Thyroid gland (tissue), 4 donors: ENCODE measurements at regions not wholly inside any gene's neighbourhood (a gene's known extent, or its start where the extent isn't known, plus 50 kb on each side); places are given as distances from the start of the nearest gene placed in this dataset.

ENCODE experiments used
- DNase-seq, 2 donors: peaks; one replicate each; pipeline ENCODE4 v3.0.0-alpha.2; 2019
- H3K27ac ChIP-seq, 3 donors: fragments of 200-600 bp; sonication (generic); 1 replicate in 2 of 3; 2 replicates in 1 of 3; pipeline ENCODE4 v1.5.1; 2016 to 2019; ENCODE audit warnings: mild to moderate bottlenecking in 1 of 3, moderate library complexity in 1 of 3
- H3K27me3 ChIP-seq: fragments of 200-600 bp; sonication (generic); one replicate; pipeline ENCODE4 v1.5.1; 2019
- H3K36me3 ChIP-seq, 2 donors: fragments of 200-600 bp; sonication (generic); one replicate each; pipeline ENCODE4 v1.5.1; 2016 to 2019
- H3K4me1 ChIP-seq, 2 donors: fragments of 200-600 bp; sonication (generic); one replicate each; pipeline ENCODE4 v1.5.1; 2017 to 2019
- H3K4me3 ChIP-seq, 3 donors: fragments of 200-600 bp; sonication (generic); replicated peaks in 1 of 3; 1 replicate in 2 of 3; 2 replicates in 1 of 3; pipeline ENCODE4 v1.5.1; 2016; ENCODE audit warnings: mild to moderate bottlenecking in 1 of 3
- H3K9me3 ChIP-seq: fragments of 200-600 bp; sonication (generic); one replicate; pipeline ENCODE4 v1.5.1; 2017
- CTCF ChIP-seq, 6 experiments: fragments of 200-600 bp in 3 of 6; fragments of 450-650 bp in 3 of 6; sonication (generic) in 3 of 6; IDR thresholded peaks; one replicate each; pipeline ENCODE4 v1.5.1; 2016 to 2019; ENCODE audit warnings: antibody characterized with exemption in 6 of 6, mild to moderate bottlenecking in 2 of 6, inconsistent platforms in 1 of 6, moderate library complexity in 1 of 6
- POLR2A ChIP-seq, 2 donors: fragments of 450-650 bp; IDR thresholded peaks; one replicate each; pipeline ENCODE4 v1.6.1; 2017; ENCODE audit warnings: antibody characterized with exemption in 2 of 2, mild to moderate bottlenecking in 2 of 2, moderate library complexity in 1 of 2
- WGBS, 2 donors: methylation state at CpG; one replicate each; pipeline ENCODE4 v1.1.5; 2017; 5-methylcytosine and 5-hydroxymethylcytosine counted together
- intact Hi-C: fragments of 100-400 bp; cut with DNase I; formaldehyde crosslinking; loops from one replicate; pipeline ENCODE4 v1.15.1; 2023

GRCh38 chr20:60132162-60132826 lies 174.1 kb downstream of the CDH26 start:
- no peaks in the 10 kb centered on the region for H3K27me3 ChIP-seq
- TF ChIP-seq CTCF (IDR thresholded peaks at IDR 0.05) (no peak), POLR2A (IDR thresholded peaks at IDR 0.05) (no peak)
- no peak overlapping the region for H3K27ac ChIP-seq
- H3K4me1 ChIP-seq = no peaks in the 10 kb centered on the region
- H3K4me3 ChIP-seq = no peak overlapping the region
- DNase-seq = no peak
- H3K9me3 ChIP-seq = no peaks in the 10 kb centered on the region
- intact Hi-C loops = no loop called here
- WGBS, 2 donors = 90 to 92% methylated on average over 8 of the region's 8 CpGs
- H3K36me3 ChIP-seq = no peaks in the 10 kb centered on the region

- Histone ChIP-seq H3K9me3 (no peaks in the 10 kb centered on the region), H3K27ac (no peak overlapping the region), H3K36me3 (no peaks in the 10 kb centered on the region), H3K4me3 (no peak overlapping the region), H3K27me3 (no peaks in the 10 kb centered on the region), H3K4me1 (no peaks in the 10 kb centered on the region)
- intact Hi-C loops = no loop called here
- 83 to 84% methylated on average over 14 of the region's 14 CpGs for WGBS, 2 donors
- TF ChIP-seq POLR2A (IDR thresholded peaks at IDR 0.05) = no peak
- TF ChIP-seq CTCF (IDR thresholded peaks at IDR 0.05) = no peak
- no peak for DNase-seq
Measured at GRCh38 chr20:60132827-60133670, 174.8 kb downstream of the CDH26 start.

- intact Hi-C loops = no loop called here
- DNase-seq = no peak
- H3K9me3 ChIP-seq = no peaks in the 10 kb centered on the region
- WGBS, 2 donors = 82 to 86% methylated on average over 4 of the region's 4 CpGs
- no peak overlapping the region for H3K4me3 ChIP-seq
- no peak for TF ChIP-seq POLR2A (IDR thresholded peaks at IDR 0.05)
- TF ChIP-seq CTCF (IDR thresholded peaks at IDR 0.05) = no peak
- H3K27ac ChIP-seq = no peak overlapping the region
- no peaks in the 10 kb centered on the region for H3K36me3 ChIP-seq
- H3K4me1 ChIP-seq = no peaks in the 10 kb centered on the region
- no peaks in the 10 kb centered on the region for H3K27me3 ChIP-seq
Measured at GRCh38 chr20:60135276-60135675, 177.1 kb downstream of the CDH26 start.

- Histone ChIP-seq H3K36me3 (no peaks in the 10 kb centered on the region), H3K4me3 (no peak overlapping the region), H3K9me3 (no peaks in the 10 kb centered on the region), H3K27me3 (no peaks in the 10 kb centered on the region), H3K4me1 (no peaks in the 10 kb centered on the region), H3K27ac (no peak overlapping the region)
- intact Hi-C loops = no loop called here
- TF ChIP-seq CTCF (IDR thresholded peaks at IDR 0.05) (no peak), POLR2A (IDR thresholded peaks at IDR 0.05) (no peak)
- no peak for DNase-seq
- WGBS, 2 donors = 75% methylated on average over 7 of the region's 7 CpGs
Measured at GRCh38 chr20:60136645-60137401, 178.6 kb downstream of the CDH26 start.
